WTC11 (cell line): ENCODE measurements at regions not wholly inside any gene's neighbourhood (a gene's known extent, or its start where the extent isn't known, plus 50 kb on each side); places are given as distances from the start of the nearest gene placed in this dataset.

Experiments used
- ATAC-seq: fragments of 200-7000 bp; cut with Tn5 transposase; 2 replicates; pipeline ENCODE4 v1.10.0; 2021; ENCODE audit warnings: mild to moderate bottlenecking, moderate library complexity
- CTCF ChIA-PET: fragments of 300-600 bp; sonication (Branson Sonifier 250); formaldehyde crosslinking; loops from one replicate; lab custom pipeline; 2021; ENCODE audit warnings: antibody characterized with exemption; lab: Charles Lee
- POLR2A ChIA-PET: fragments of 350-600 bp; sonication (Branson Sonifier 250); formaldehyde crosslinking; loops from one replicate; lab custom pipeline; 2021; ENCODE audit warnings: antibody characterized with exemption; lab: Charles Lee
- DNase-seq: peaks from one replicate; pipeline ENCODE4 v3.0.0; 2021; ENCODE audit warnings: low spot score
- H3K27ac Mint-ChIP-seq: 2 replicates; pipeline ENCODE4 v1.8.0; 2021; ENCODE audit warnings: mixed read lengths
- H3K27me3 Mint-ChIP-seq: 2 replicates; pipeline ENCODE4 v1.8.0; 2021; ENCODE audit warnings: low read depth, mild to moderate bottlenecking, moderate library complexity, mixed read lengths
- H3K36me3 Mint-ChIP-seq: 2 replicates; pipeline ENCODE4 v1.8.0; 2021; ENCODE audit warnings: mixed read lengths
- H3K4me1 Mint-ChIP-seq: 2 replicates; pipeline ENCODE4 v1.8.0; 2022; ENCODE audit warnings: mixed read lengths
- H3K4me3 Mint-ChIP-seq: 2 replicates; pipeline ENCODE4 v1.8.0; 2021; ENCODE audit warnings: mild to moderate bottlenecking, moderate library complexity, mixed read lengths
- H3K9me3 Mint-ChIP-seq: 2 replicates; pipeline ENCODE4 v1.8.0; 2021; ENCODE audit warnings: mixed read lengths
- ATF3 ChIP-seq: sonication (generic); formaldehyde crosslinking; conservative IDR thresholded peaks from 2 replicates; pipeline ENCODE4 v1.8.1; 2022; ENCODE audit warnings: mild to moderate bottlenecking, missing genetic modification reagents
- CREM ChIP-seq: sonication (generic); formaldehyde crosslinking; IDR thresholded peaks from 2 replicates; pipeline ENCODE4 v1.8.1; 2022; ENCODE audit warnings: mild to moderate bottlenecking, missing genetic modification reagents, moderate library complexity
- EMX1 ChIP-seq: fragments of 250-450 bp; sonication (Bioruptor Pico); IDR thresholded peaks from 2 replicates; pipeline ENCODE4 v1.8.0; 2021; ENCODE audit warnings: mild to moderate bottlenecking
- ERG ChIP-seq: fragments of 250-450 bp; sonication (Bioruptor Pico); IDR thresholded peaks from 2 replicates; pipeline ENCODE4 v1.8.0; 2021; ENCODE audit warnings: mild to moderate bottlenecking
- ETV6 ChIP-seq: sonication (generic); formaldehyde crosslinking; IDR thresholded peaks from 2 replicates; pipeline ENCODE4 v1.8.1; 2022; ENCODE audit warnings: mild to moderate bottlenecking, missing genetic modification reagents
- FOXJ3 ChIP-seq: sonication (generic); formaldehyde crosslinking; IDR thresholded peaks from 2 replicates; pipeline ENCODE4 v1.9.0; 2021; ENCODE audit warnings: missing genetic modification reagents, mild to moderate bottlenecking, borderline replicate concordance
- FOXP1 ChIP-seq: sonication (generic); formaldehyde crosslinking; IDR thresholded peaks from 2 replicates; pipeline ENCODE4 v1.8.0; 2022; ENCODE audit warnings: missing genetic modification reagents, mild to moderate bottlenecking, moderate library complexity, borderline replicate concordance
- FOXP4 ChIP-seq: sonication (generic); formaldehyde crosslinking; IDR thresholded peaks from 2 replicates; pipeline ENCODE4 v1.8.0; 2022; ENCODE audit warnings: mild to moderate bottlenecking, missing genetic modification reagents
- GRHL2 ChIP-seq: fragments of 250-450 bp; sonication (Bioruptor Pico); IDR thresholded peaks from 2 replicates; pipeline ENCODE4 v1.8.0; 2022; ENCODE audit warnings: mild to moderate bottlenecking, moderate library complexity; ENCODE audit not compliant: insufficient replicate concordance, severe bottlenecking
- JAZF1 ChIP-seq: fragments of 250-450 bp; sonication (Bioruptor Pico); IDR thresholded peaks from 2 replicates; pipeline ENCODE4 v1.9.0; 2021; ENCODE audit warnings: moderate library complexity, mild to moderate bottlenecking, inconsistent platforms
- MAX ChIP-seq: sonication (generic); formaldehyde crosslinking; IDR thresholded peaks from 2 replicates; pipeline ENCODE4 v1.8.0; 2022; ENCODE audit warnings: mild to moderate bottlenecking, missing genetic modification reagents
- MLX ChIP-seq: sonication (generic); formaldehyde crosslinking; IDR thresholded peaks from 2 replicates; pipeline ENCODE4 v1.8.1; 2023; ENCODE audit warnings: mild to moderate bottlenecking, missing genetic modification reagents, moderate library complexity
- MXD4 ChIP-seq: fragments of 250-450 bp; sonication (Bioruptor Pico); IDR thresholded peaks from 2 replicates; pipeline ENCODE4 v1.8.0; 2021; ENCODE audit warnings: mild to moderate bottlenecking, moderate library complexity, borderline replicate concordance
- NFATC4 ChIP-seq: fragments of 250-450 bp; sonication (Bioruptor Pico); IDR thresholded peaks from 2 replicates; pipeline ENCODE4 v1.9.0; 2021; ENCODE audit warnings: mild to moderate bottlenecking
- NFYB ChIP-seq: sonication (generic); formaldehyde crosslinking; conservative IDR thresholded peaks from 2 replicates; pipeline ENCODE4 v1.8.0; 2022; ENCODE audit warnings: low read depth, missing genetic modification reagents
- RELA ChIP-seq: sonication (generic); formaldehyde crosslinking; IDR thresholded peaks from 2 replicates; pipeline ENCODE4 v1.8.1; 2022; ENCODE audit warnings: missing genetic modification reagents, mild to moderate bottlenecking, borderline replicate concordance
- TP53 ChIP-seq: sonication (generic); formaldehyde crosslinking; IDR thresholded peaks from 2 replicates; pipeline ENCODE4 v1.8.1; 2023; ENCODE audit warnings: mild to moderate bottlenecking, missing genetic modification reagents
- ZBTB21 ChIP-seq: sonication (generic); formaldehyde crosslinking; IDR thresholded peaks from 2 replicates; pipeline ENCODE4 v1.8.1; 2023; ENCODE audit warnings: mild to moderate bottlenecking, missing genetic modification reagents, borderline replicate concordance
- ZNF219 ChIP-seq: sonication (generic); formaldehyde crosslinking; IDR thresholded peaks from 2 replicates; pipeline ENCODE4 v1.8.0; 2023; ENCODE audit warnings: missing genetic modification reagents, mild to moderate bottlenecking, borderline replicate concordance
- ZNF232 ChIP-seq: sonication (generic); formaldehyde crosslinking; IDR thresholded peaks from 2 replicates; pipeline ENCODE4 v1.8.0; 2022; ENCODE audit warnings: mild to moderate bottlenecking, missing genetic modification reagents
- ZNF425 ChIP-seq: fragments of 250-450 bp; sonication (Bioruptor Pico); conservative IDR thresholded peaks from 2 replicates; pipeline ENCODE4 v1.9.0; 2021; ENCODE audit warnings: mild to moderate bottlenecking
- ZNF671 ChIP-seq: fragments of 250-450 bp; sonication (Bioruptor Pico); IDR thresholded peaks from 2 replicates; pipeline ENCODE4 v1.8.0; 2021; ENCODE audit warnings: mild to moderate bottlenecking

- TF ChIP-seq NFATC4 (CRISPR knock-in tag) (no peak), ZNF671 (no peak), ETV6 (CRISPR knock-in tag) (no peak), FOXJ3 (CRISPR knock-in tag) (no peak), ATF3 (CRISPR knock-in tag) (no peak), ZNF232 (CRISPR knock-in tag) (no peak), ZNF425 (CRISPR knock-in tag) (no peak), TP53 (no peak), FOXP4 (no peak), RELA (CRISPR knock-in tag) (no peak), GRHL2 (CRISPR knock-in tag) (no peak), EMX1 (CRISPR knock-in tag) (no peak), ERG (CRISPR knock-in tag) (no peak), MAX (CRISPR knock-in tag) (no peak), ZNF219 (CRISPR knock-in tag) (no peak), JAZF1 (CRISPR knock-in tag) (no peak), CREM (CRISPR knock-in tag) (no peak), ZBTB21 (CRISPR knock-in tag) (no peak)
- no peak overlapping the region for H3K27ac Mint-ChIP-seq
- ATAC-seq (no peak), DNase-seq (no peak)
- H3K4me3 Mint-ChIP-seq, result no peak overlapping the region
- CTCF ChIA-PET, result no interaction called here
- POLR2A ChIA-PET, result no interaction called here
- H3K9me3 Mint-ChIP-seq, result peaks cover 7% of the 10 kb centered on the region
- no peaks in the 10 kb centered on the region for H3K27me3 Mint-ChIP-seq
- peaks cover 21% of the 10 kb centered on the region for H3K4me1 Mint-ChIP-seq
- no peaks in the 10 kb centered on the region for H3K36me3 Mint-ChIP-seq
These were observed 270.6 kb downstream of the TRIML1 start for GRCh38 chr4:188409851-188410250.

- ATAC-seq (no peak), DNase-seq (no peak)
- no peak for TF ChIP-seq NFYB
- no peak for TF ChIP-seq EMX1 (CRISPR knock-in tag)
- TF ChIP-seq MLX, result no peak
- no peak for TF ChIP-seq MXD4
- 0 out of 2 replicates have a peak, but pooled peaks have one; percentile 25 for TF ChIP-seq FOXP1 (CRISPR knock-in tag)
- no peaks in the 10 kb centered on the region for H3K27me3 Mint-ChIP-seq
- peaks cover 3% of the 10 kb centered on the region for H3K9me3 Mint-ChIP-seq
- ChIA-PET CTCF (no interaction called here), POLR2A (no interaction called here)
- H3K36me3 Mint-ChIP-seq, result no peaks in the 10 kb centered on the region
- H3K4me1 Mint-ChIP-seq, result peaks cover 25% of the 10 kb centered on the region
- H3K27ac Mint-ChIP-seq, result 0 out of 2 replicates have a peak overlapping the region, but pooled peaks have one; percentile 41
- H3K4me3 Mint-ChIP-seq, result no peak overlapping the region
These were observed 272.6 kb downstream of the TRIML1 start for GRCh38 chr4:188411805-188412204.
